CD4-positive, alpha-beta T cell treated with Interleukin-21 for 1 hour (primary cell): ENCODE measurements at regions not wholly inside any gene's neighbourhood (a gene's known extent, or its start where the extent isn't known, plus 50 kb on each side); places are given as distances from the start of the nearest gene placed in this dataset.

ENCODE experiments used
- DNase-seq: peaks from one replicate; pipeline ENCODE4 v3.0.0-alpha.2; 2020

- DNase-seq, result no peak
These were observed 2020.1 kb upstream of the PCDH20 start for GRCh38 chr13:63435667-63436324.

GRCh38 chr13:63433546-63434150 lies 2018.0 kb upstream of the PCDH20 start:
- no peak for DNase-seq

- DNase-seq, result no peak
These were observed 2011.5 kb upstream of the PCDH20 start for GRCh38 chr13:63427170-63427569.

- no peak for DNase-seq
These were observed 2009.5 kb upstream of the PCDH20 start for GRCh38 chr13:63425131-63425530.

GRCh38 chr13:63421123-63421522 lies 2005.5 kb upstream of the PCDH20 start:
- DNase-seq, result no peak

- DNase-seq, result no peak
These were observed 2005.0 kb upstream of the PCDH20 start for GRCh38 chr13:63420685-63421084.

GRCh38 chr13:63414247-63414646 lies 1998.6 kb upstream of the PCDH20 start:
- no peak for DNase-seq

- no peak for DNase-seq
These were observed 1994.2 kb upstream of the PCDH20 start for GRCh38 chr13:63409791-63410351.

GRCh38 chr13:63408331-63409189 lies 1992.9 kb upstream of the PCDH20 start:
- no peak for DNase-seq

GRCh38 chr13:63403733-63404132 lies 1988.1 kb upstream of the PCDH20 start:
- DNase-seq, result no peak

GRCh38 chr13:63396746-63397145 lies 1981.1 kb upstream of the PCDH20 start:
- DNase-seq, result no peak

- no peak for DNase-seq
These were observed 1977.5 kb upstream of the PCDH20 start for GRCh38 chr13:63393112-63393511.

- no peak for DNase-seq
These were observed 1974.1 kb upstream of the PCDH20 start for GRCh38 chr13:63389756-63390155.

- DNase-seq, result no peak
These were observed 1965.6 kb upstream of the PCDH20 start for GRCh38 chr13:63381078-63381859.

- no peak for DNase-seq
These were observed 1962.3 kb upstream of the PCDH20 start for GRCh38 chr13:63377986-63378385.

- no peak for DNase-seq
These were observed 1954.5 kb upstream of the PCDH20 start for GRCh38 chr13:63370101-63370500.

GRCh38 chr13:63367522-63368198 lies 1952.0 kb upstream of the PCDH20 start:
- DNase-seq, result no peak

- no peak for DNase-seq
These were observed 1948.5 kb upstream of the PCDH20 start for GRCh38 chr13:63364159-63364558.

GRCh38 chr13:63351533-63351932 lies 1935.9 kb upstream of the PCDH20 start:
- DNase-seq, result no peak

GRCh38 chr13:63351081-63351480 lies 1935.4 kb upstream of the PCDH20 start:
- no peak for DNase-seq

- no peak for DNase-seq
These were observed 1930.2 kb upstream of the PCDH20 start for GRCh38 chr13:63345835-63346234.

GRCh38 chr13:63344711-63345110 lies 1929.1 kb upstream of the PCDH20 start:
- DNase-seq, result no peak
